ENCODE measurements at regions not wholly inside any gene's neighbourhood (a gene's known extent, or its start where the extent isn't known, plus 50 kb on each side); places are given as distances from the start of the nearest gene placed in this dataset.
A peak's percentile ranks its signal among the peaks of the same experiment; 100 is the strongest.

DNA sequence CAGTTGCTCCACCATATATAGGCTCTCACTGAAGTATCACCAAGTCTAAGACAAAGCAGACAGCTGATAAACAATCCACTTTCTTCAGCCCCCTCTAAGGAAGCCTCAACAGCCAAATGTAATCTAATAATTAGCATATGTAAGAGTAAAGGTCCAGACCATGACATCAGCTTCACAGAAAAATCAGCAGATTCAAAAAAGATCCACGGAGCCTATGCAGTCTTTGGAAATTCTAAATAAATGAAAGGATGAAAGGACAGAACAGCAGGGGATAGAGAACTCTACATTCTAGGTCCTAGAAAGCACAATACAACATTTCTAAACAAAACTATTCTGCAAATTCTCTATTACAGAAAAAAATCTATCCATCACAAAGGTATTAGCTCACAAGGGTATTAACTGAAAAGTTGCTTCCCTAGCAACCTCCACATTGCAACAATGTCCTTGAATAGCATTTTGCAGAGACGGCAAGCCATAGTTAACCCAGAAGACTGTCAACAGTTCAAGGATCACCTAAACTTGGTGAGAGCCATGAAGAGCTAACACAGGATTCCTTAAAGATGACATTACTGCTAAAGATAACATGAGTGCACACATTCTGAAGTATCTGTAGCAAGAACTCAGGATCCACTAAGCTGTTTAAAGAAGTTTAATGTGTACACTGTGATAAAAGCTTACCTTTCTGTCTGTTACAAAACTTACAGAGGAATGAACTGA lies 74.3 kb downstream of the SIPA1L2 start:
- no peak for DNase-seq

DNA sequence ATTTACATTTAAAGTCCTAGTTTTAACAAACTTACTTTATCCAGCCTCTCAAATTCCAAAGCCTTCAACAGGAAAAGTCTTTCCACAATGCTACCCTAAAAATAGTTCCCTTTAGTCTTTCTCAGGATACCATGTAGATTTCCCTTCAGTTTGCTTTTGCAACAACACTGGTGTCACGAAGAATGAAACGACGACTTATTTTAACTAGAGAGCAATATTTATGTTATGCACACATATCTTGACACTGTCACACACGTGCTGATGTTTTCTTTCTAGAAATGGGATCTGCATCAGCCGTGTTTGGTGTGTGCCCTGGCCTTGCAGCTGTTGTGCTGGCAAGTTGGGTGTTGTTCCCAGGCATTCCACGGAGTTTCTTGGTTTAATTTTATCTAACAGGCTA lies 75.5 kb downstream of the SIPA1L2 start:
- DNase-seq: no peak

DNA sequence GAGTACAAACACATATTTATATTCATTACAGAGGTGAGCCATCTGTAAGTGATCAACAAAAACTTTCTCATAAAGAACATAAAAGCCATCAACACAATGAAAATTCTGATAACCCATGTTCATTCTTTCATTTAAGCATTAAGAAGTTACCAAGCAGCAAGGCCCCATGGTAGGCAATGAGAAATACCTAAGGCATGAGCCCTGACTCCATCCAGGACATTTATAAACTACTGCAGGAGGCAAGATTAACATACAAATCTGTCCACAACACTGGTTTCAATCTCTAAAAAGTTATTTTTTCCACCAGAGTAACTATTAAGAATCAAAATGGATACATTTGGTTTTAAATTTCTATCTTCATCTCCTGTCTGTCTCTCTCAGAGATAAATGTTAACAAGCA lies 76.1 kb downstream of the SIPA1L2 start:
- DNase-seq: no peak

- DNase-seq: no peak
Measured at GRCh38 chr1:232553050-232553754, 76.7 kb downstream of the SIPA1L2 start.

DNA sequence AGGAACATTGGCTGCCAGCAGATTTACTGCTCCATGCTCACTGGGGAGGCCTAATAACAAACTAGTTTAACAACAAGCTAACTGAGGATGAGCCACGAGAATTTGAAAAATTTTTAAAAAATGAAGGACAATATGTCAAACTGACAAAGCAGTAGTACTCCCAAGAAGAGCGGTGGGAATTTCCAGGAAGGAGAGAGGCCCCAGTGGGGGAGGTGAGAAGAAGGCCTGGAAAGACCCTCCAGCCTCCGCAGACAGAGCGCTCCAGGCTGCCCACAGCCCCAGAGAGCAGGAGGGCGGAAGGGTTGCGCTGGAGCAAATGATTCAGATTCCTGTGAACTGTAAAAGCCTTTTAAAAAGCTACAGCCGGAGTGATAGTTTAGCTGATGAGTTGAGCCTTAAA lies 78.5 kb downstream of the SIPA1L2 start:
- DNase-seq: no peak

GRCh38 chr1:232550007-232550406 lies 79.9 kb downstream of the SIPA1L2 start:
- DNase-seq: no peak

DNA sequence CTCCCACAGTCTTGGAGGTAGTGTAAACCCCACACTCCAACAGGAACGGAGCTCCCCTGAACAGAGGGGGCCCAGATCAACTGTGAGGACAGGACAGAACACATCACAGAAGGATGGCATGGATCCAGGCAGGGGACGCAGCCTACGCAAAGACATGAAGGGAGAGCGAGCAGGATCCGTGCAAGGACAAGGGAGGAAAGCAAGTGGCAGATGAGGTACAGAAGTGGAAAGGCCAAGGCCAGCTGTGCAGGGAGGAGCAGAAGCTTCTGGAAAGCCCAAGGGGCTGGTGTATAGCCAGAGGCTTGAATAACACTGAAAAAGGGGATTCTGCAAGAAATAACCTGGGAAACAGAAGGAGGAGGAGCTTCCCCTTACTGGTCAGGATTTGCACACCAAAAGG lies 81.2 kb downstream of the SIPA1L2 start:
- no peak for DNase-seq

GRCh38 chr1:232547938-232548484 lies 81.9 kb downstream of the SIPA1L2 start:
- peak; percentile 92 for DNase-seq

- DNase-seq: no peak
Measured at GRCh38 chr1:232542633-232543593, 87.0 kb downstream of the SIPA1L2 start.

DNA sequence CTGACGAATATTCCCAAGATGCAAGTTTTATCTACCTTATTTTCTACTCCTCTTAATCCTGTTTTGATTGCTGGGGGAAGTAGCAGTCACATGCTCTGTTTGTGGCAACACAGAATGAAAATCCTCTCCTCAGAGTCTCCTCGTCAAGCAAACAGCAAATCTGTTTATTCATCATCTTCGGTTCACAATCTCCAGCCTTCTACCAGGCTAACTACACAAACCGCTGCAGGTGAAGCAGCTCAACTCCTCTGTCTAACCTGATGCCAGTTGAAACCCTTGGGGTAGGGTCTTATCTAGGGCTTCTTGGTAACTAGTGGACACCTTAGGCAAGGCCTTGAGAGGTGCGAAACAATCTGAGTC lies 91.0 kb downstream of the SIPA1L2 start:
- no peak for DNase-seq

DNA sequence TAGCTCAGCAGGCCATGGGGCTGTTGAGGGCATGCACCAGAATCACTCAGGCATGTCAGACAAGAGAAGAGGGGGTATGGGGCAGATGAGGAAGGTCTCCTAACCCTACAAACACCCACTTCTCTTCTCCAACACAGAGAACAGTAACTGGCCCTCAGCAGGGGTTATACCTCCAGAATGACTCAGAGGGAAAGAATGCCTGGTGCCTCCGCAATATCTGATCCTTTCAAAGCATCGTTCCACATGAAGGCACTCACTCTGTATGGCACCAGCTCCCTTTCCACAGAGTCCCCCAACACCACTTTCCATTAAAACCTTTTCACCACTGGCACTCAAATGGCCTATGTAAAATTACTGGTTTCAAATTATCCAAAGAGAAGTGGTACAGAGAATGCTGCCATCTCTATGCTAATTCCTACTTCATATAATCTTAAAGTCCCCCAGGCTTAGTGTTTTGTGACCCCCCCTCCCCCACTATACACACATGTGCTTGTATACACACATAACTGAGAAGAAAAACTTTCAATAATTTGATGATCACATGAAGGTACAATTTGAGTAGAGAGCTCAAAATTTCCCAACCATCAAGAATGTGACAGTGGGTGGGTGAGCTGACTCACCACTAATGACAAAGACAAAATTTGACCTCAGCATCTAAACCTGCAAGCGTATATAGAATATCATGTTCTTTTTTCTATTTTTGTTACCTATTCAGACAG lies 91.5 kb downstream of the SIPA1L2 start:
- peak; percentile 14 for DNase-seq

- no peak for DNase-seq
Measured at GRCh38 chr1:232534552-232535517, 95.1 kb downstream of the SIPA1L2 start.

- DNase-seq: no peak
Measured at GRCh38 chr1:232533328-232533727, 96.6 kb downstream of the SIPA1L2 start.

- no peak for DNase-seq
Measured at GRCh38 chr1:232532901-232533300, 97.0 kb downstream of the SIPA1L2 start.

- DNase-seq: no peak
Measured at GRCh38 chr1:232531291-232531690, 98.6 kb downstream of the SIPA1L2 start.

DNA sequence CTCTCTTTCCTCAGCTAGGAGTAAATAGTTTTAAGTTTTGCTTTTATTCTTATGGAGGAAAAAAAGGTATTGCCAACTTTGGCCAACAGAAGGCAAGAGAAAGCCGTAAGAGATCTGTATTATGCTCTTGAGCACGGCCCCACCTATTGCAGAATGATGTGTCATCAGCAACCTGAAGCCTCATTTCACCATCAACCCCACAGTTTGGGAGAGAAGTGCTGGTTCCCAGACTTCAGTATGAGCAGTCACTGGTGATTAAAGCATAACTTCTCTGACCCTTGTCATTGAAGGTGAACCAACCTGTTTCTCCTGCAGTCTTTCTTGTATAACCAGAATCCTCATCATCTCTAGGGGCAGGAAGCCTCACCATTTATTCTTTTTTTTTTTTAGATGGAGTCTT lies 100.2 kb downstream of the SIPA1L2 start:
- DNase-seq: no peak

- no peak for DNase-seq
Measured at GRCh38 chr1:232528472-232529089, 101.4 kb downstream of the SIPA1L2 start.

DNA sequence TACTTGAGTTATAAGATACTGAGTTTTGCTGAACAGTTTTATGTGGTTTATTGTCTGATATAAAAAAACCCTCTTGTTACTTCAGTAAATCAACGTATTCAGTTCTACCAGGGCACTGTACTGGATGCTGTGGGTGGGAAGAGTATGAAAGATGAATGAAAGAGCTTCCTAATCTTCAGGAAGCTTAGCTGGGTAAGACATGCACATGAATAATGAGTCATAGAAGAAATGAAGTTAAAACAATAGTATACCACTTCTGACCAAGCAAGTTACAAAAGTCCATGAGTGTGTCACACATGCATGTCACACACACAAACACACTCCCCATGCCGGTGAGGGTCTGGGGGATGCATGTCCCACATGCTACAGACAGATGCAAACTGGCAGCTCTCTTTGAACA lies 105.9 kb downstream of the SIPA1L2 start:
- DNase-seq: no peak

GRCh38 chr1:232522189-232522588 lies 107.7 kb downstream of the SIPA1L2 start:
- no peak for DNase-seq

DNA sequence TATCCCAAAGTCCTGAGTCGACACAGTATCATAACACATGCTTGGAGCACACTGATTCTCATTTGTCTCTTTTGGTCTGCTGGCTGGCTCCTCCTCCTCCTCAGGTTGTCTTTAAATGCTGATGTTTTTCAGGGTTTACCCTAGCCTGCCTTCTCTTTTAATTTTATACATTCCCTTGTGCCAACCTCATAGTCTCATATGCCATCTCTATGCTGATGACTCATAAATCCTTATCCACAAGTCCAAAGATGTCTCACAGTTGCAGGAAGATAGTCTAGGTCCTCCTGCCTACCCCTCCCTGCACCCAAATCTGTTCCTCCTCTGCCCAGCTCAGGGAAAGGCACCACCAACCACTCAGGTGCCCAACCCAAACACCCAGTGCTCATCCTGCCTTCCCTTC lies 108.3 kb downstream of the SIPA1L2 start:
- no peak for DNase-seq

- no peak for DNase-seq
Measured at GRCh38 chr1:232519186-232519585, 110.7 kb downstream of the SIPA1L2 start.
